ENCODE measurements at regions not wholly inside any gene's neighbourhood (a gene's known extent, or its start where the extent isn't known, plus 50 kb on each side); places are given as distances from the start of the nearest gene placed in this dataset.
"Not testable (repeated sequence)": the region's sequence is repeated elsewhere in the genome, so short reads cannot be mapped to it uniquely, and the experiment has no call there.

- ATAC-seq (no peak), DNase-seq (no peak)
- no peaks in the 10 kb centered on the region for H3K36me3 ChIP-seq
- intact Hi-C loops (cut with DNase I; ENCODE audit: low total_unique reads) (no loop called here), in situ Hi-C loops (cut with MboI; ENCODE audit: low sequenced_read_pairs in 4 of 4) (no loop called here)
- H3K27me3 ChIP-seq = no peaks in the 10 kb centered on the region
- H3K4me1 ChIP-seq = no peaks in the 10 kb centered on the region
- no peaks in the 10 kb centered on the region for H3K9me3 ChIP-seq
- TF ChIP-seq, protein P1, sequence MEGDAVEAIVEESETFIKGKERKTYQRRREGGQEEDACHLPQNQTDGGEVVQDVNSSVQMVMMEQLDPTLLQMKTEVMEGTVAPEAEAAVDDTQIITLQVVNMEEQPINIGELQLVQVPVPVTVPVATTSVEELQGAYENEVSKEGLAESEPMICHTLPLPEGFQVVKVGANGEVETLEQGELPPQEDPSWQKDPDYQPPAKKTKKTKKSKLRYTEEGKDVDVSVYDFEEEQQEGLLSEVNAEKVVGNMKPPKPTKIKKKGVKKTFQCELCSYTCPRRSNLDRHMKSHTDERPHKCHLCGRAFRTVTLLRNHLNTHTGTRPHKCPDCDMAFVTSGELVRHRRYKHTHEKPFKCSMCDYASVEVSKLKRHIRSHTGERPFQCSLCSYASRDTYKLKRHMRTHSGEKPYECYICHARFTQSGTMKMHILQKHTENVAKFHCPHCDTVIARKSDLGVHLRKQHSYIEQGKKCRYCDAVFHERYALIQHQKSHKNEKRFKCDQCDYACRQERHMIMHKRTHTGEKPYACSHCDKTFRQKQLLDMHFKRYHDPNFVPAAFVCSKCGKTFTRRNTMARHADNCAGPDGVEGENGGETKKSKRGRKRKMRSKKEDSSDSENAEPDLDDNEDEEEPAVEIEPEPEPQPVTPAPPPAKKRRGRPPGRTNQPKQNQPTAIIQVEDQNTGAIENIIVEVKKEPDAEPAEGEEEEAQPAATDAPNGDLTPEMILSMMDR (IDR thresholded peaks at IDR 0.05 in 4 of 5, conservative IDR thresholded peaks at IDR 0.05 in 1 of 5) = no peak
- TF ChIP-seq POLR2A (IDR thresholded peaks at IDR 0.05) = no peak
- no peak overlapping the region for H3K4me3 ChIP-seq
- H3K27ac ChIP-seq = no peak overlapping the region
Observed at GRCh38 chr3:164791263-164791662, 287.0 kb downstream of the SI start.

- H3K36me3 ChIP-seq; H3K27ac ChIP-seq; H3K27me3 ChIP-seq; ATAC-seq; DNase-seq; H3K4me3 ChIP-seq; in situ Hi-C loops (cut with MboI; ENCODE audit: low sequenced_read_pairs in 4 of 4); H3K9me3 ChIP-seq; intact Hi-C loops (cut with DNase I; ENCODE audit: low total_unique reads); H3K4me1 ChIP-seq: not testable (repeated sequence)
Observed at GRCh38 chr3:164784407-164784806, 293.9 kb downstream of the SI start.

DNA sequence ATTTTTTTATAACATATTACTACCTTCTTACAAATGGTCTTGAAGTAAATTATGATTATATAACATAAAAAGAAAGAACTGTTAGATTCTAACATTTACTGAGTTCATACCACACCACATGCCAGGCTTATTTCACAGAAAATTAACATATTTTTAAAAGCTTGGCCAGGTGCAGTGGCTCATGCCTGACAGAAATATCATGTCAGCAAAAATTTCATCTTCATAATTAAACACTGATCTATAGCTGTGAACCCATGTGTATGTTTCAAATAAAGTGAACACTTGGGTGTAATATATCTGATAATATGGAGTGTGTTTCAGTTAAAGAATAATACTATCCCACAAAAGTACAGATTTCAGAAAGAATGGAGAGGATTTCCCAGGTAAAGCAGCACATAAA, 296.5 kb downstream of the SI start:
- H3K27ac ChIP-seq = no peak overlapping the region
- no peaks in the 10 kb centered on the region for H3K36me3 ChIP-seq
- ATAC-seq (no peak), DNase-seq (no peak)
- no peaks in the 10 kb centered on the region for H3K9me3 ChIP-seq
- TF ChIP-seq, protein P1 (IDR thresholded peaks at IDR 0.05 in 4 of 5, conservative IDR thresholded peaks at IDR 0.05 in 1 of 5) = no peak
- TF ChIP-seq POLR2A (IDR thresholded peaks at IDR 0.05) = no peak
- intact Hi-C loops (cut with DNase I; ENCODE audit: low total_unique reads) = no loop called here
- in situ Hi-C loops (cut with MboI; ENCODE audit: low sequenced_read_pairs in 4 of 4) = no loop called here
- no peaks in the 10 kb centered on the region for H3K4me1 ChIP-seq
- H3K4me3 ChIP-seq = no peak overlapping the region
- H3K27me3 ChIP-seq = no peaks in the 10 kb centered on the region

GRCh38 chr3:164779816-164780215, 298.5 kb downstream of the SI start:
- Histone ChIP-seq H3K4me1 (no peaks in the 10 kb centered on the region), H3K4me3 (no peak overlapping the region), H3K27me3 (no peaks in the 10 kb centered on the region), H3K27ac (no peak overlapping the region), H3K36me3 (no peaks in the 10 kb centered on the region), H3K9me3 (no peaks in the 10 kb centered on the region)
- ATAC-seq (no peak), DNase-seq (no peak)
- TF ChIP-seq, protein P1 (IDR thresholded peaks at IDR 0.05 in 4 of 5, conservative IDR thresholded peaks at IDR 0.05 in 1 of 5) = no peak
- TF ChIP-seq POLR2A (IDR thresholded peaks at IDR 0.05) = no peak
- in situ Hi-C loops (cut with MboI; ENCODE audit: low sequenced_read_pairs in 4 of 4) (no loop called here), intact Hi-C loops (cut with DNase I; ENCODE audit: low total_unique reads) (no loop called here)

GRCh38 chr3:164752812-164753211, 325.5 kb downstream of the SI start:
- ATAC-seq (peak; percentile 97 to 99), DNase-seq (peak in 1 of 2 donors; percentile 3)
- no peaks in the 10 kb centered on the region for H3K27me3 ChIP-seq
- peak overlapping the region in 1 of 4 donors; percentile 17 for H3K27ac ChIP-seq
- H3K4me1 ChIP-seq = peaks cover 0 to 12% of the 10 kb centered on the region in 2 donors
- H3K9me3 ChIP-seq = no peaks in the 10 kb centered on the region
- intact Hi-C loops (cut with DNase I; ENCODE audit: low total_unique reads) (no loop called here), in situ Hi-C loops (cut with MboI; ENCODE audit: low sequenced_read_pairs in 4 of 4) (no loop called here)
- no peak for TF ChIP-seq POLR2A (IDR thresholded peaks at IDR 0.05)
- TF ChIP-seq, protein P1 (IDR thresholded peaks at IDR 0.05 in 4 of 5, conservative IDR thresholded peaks at IDR 0.05 in 1 of 5) = no peak
- H3K36me3 ChIP-seq = no peaks in the 10 kb centered on the region
- no peak overlapping the region for H3K4me3 ChIP-seq

Data from gastrocnemius medialis (tissue), 4 donors.